Peyer's patch (tissue), 4 donors: ENCODE measurements at regions not wholly inside any gene's neighbourhood (a gene's known extent, or its start where the extent isn't known, plus 50 kb on each side); places are given as distances from the start of the nearest gene placed in this dataset.

Experiments
- DNase-seq, 3 donors: peaks; one replicate each; pipeline ENCODE4 v3.0.0-alpha.2; 2017 to 2019
- H3K27ac ChIP-seq, 4 donors: fragments of 200-600 bp; sonication (generic); one replicate each; pipeline ENCODE4 v1.5.1; 2016 to 2019
- H3K27me3 ChIP-seq, 2 donors: fragments of 200-600 bp; sonication (generic); one replicate each; pipeline ENCODE4 v1.5.1; 2019
- H3K36me3 ChIP-seq, 3 donors: fragments of 200-600 bp; sonication (generic); one replicate each; pipeline ENCODE4 v1.5.1; 2016 to 2019
- H3K4me1 ChIP-seq, 4 donors: fragments of 200-600 bp; sonication (generic); one replicate each; pipeline ENCODE4 v1.5.1; 2016 to 2019
- H3K4me3 ChIP-seq, 4 donors: fragments of 200-600 bp; sonication (generic); 1 replicate in 3 of 4; 2 replicates in 1 of 4; pipeline ENCODE4 v1.5.1; 2016 to 2019; ENCODE audit warnings: mild to moderate bottlenecking in 1 of 4
- H3K9me3 ChIP-seq, 4 donors: fragments of 200-600 bp; sonication (generic); one replicate each; pipeline ENCODE4 v1.5.1; 2016 to 2019; ENCODE audit warnings: mild to moderate bottlenecking in 1 of 4
- POLR2A ChIP-seq, 2 donors: fragments of 450-650 bp; IDR thresholded peaks; one replicate each; pipeline ENCODE4 v1.5.1; 2017; ENCODE audit warnings: antibody characterized with exemption in 2 of 2, mild to moderate bottlenecking in 2 of 2, moderate library complexity in 2 of 2
- small RNA-seq, 2 donors: library from RNA; depleted of rRNA; stranded (forward); fragments of <200 nt; gene quantifications; one replicate each; pipeline ENCODE3, GENCODE V24; 2016
- TF ChIP-seq, protein P1 (sequence below), 6 experiments: fragments of 450-650 bp in 4 of 6; fragments of 200-600 bp in 2 of 6; sonication (generic) in 1 of 6; IDR thresholded peaks; one replicate each; pipeline ENCODE4 v1.5.1; 2017 to 2019; ENCODE audit warnings: antibody characterized with exemption in 6 of 6, mild to moderate bottlenecking in 3 of 6, moderate library complexity in 1 of 6

DNA sequence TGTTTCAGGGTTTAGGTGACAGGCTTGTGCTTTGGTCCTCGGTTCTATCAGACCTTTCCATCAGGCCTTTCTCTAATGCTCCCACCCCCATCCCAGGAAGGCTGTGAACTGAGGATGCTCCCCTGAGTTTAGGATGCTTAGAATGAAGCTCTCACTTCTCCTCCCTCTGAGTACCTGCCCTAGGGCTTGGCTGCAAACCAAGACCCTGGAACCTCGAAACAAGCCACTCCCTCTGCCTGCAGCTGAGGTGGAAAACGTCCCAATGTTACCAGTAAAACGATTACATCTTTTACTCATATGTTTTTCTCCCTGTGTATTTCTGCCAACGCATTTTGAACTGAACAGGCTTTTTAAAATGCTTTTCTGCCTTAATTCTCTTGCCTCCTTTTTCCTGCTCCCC lies 54.5 kb upstream of the BMAL1 start:
- no peak overlapping the region for H3K4me3 ChIP-seq
- H3K9me3 ChIP-seq: no peaks in the 10 kb centered on the region
- TF ChIP-seq, protein P1, sequence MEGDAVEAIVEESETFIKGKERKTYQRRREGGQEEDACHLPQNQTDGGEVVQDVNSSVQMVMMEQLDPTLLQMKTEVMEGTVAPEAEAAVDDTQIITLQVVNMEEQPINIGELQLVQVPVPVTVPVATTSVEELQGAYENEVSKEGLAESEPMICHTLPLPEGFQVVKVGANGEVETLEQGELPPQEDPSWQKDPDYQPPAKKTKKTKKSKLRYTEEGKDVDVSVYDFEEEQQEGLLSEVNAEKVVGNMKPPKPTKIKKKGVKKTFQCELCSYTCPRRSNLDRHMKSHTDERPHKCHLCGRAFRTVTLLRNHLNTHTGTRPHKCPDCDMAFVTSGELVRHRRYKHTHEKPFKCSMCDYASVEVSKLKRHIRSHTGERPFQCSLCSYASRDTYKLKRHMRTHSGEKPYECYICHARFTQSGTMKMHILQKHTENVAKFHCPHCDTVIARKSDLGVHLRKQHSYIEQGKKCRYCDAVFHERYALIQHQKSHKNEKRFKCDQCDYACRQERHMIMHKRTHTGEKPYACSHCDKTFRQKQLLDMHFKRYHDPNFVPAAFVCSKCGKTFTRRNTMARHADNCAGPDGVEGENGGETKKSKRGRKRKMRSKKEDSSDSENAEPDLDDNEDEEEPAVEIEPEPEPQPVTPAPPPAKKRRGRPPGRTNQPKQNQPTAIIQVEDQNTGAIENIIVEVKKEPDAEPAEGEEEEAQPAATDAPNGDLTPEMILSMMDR (IDR thresholded peaks at IDR 0.05): no peak
- TF ChIP-seq POLR2A (IDR thresholded peaks at IDR 0.05): no peak
- H3K27ac ChIP-seq: no peak overlapping the region
- no peaks in the 10 kb centered on the region for H3K4me1 ChIP-seq
- no peak for DNase-seq
- H3K27me3 ChIP-seq: no peaks in the 10 kb centered on the region
- no peaks in the 10 kb centered on the region for H3K36me3 ChIP-seq

DNA sequence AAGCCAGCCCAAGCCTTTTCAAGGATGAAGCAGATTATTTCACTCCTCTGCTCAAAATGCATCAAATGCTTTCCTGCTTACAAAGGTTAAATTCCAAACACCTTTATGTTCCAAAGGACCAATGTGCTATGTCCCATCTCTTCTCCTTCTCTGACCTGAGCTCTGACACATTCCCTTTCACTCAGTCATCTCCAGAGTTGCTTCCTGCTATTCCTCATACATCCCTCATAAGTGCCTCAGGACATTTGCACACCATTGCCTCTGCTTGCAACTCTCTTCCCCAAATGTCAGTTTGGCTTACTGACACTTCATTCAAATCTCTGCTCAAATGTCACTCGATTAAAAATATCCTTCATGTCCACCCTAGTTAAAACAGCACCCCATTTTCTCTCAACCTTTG lies 53.3 kb upstream of the BMAL1 start:
- Histone ChIP-seq H3K27me3 (no peaks in the 10 kb centered on the region), H3K27ac (no peak overlapping the region), H3K4me1 (no peaks in the 10 kb centered on the region), H3K9me3 (no peaks in the 10 kb centered on the region), H3K4me3 (no peak overlapping the region), H3K36me3 (no peaks in the 10 kb centered on the region)
- DNase-seq: no peak
- no peak for TF ChIP-seq POLR2A (IDR thresholded peaks at IDR 0.05)
- TF ChIP-seq, protein P1 (IDR thresholded peaks at IDR 0.05): no peak

DNA sequence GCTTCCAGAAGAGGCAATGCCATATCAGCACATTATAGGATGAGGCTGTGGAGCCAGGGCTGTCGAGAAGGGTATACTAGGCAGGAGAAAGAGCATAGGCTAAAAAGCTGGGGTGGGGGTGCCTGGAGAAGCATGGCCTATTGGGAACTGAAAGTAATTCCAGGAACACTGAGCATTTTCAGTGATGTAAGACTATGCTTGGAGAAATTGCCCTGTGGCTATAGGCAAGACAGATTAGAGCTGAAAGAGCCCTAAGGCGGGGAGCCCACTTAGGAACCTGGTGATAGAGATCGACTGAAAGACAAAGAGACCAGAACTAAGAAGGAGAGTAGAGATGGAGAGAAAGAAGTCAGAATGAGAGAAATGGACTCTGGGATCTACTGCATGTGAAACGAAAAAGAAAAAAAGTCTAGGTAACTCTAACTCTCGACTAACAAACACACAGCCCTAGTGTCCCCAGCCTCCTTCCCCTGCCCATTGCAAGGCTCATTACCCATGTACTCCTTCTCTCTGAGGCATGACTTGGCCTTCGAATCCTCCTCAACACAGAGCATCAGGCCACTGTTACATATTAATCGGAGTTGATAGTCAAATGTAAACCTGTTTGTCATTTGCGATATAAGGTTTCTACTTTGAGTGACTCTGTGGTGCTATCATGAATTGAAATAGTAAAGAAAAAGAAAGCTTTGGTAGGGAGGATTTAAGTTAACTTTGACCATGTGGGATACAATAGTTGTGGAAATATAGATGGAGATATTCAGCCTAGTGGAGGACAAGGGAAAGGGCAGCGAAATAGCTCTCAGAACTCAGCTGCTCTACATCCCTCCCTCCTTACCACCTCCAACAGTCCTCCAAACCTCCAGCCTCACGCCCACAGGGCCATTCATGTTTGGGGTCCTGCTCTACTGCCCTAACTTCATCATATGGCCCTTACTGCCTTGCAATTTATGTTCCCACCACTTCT lies 52.3 kb upstream of the BMAL1 start:
- DNase-seq: no peak
- Histone ChIP-seq H3K27me3 (no peaks in the 10 kb centered on the region), H3K4me1 (no peaks in the 10 kb centered on the region), H3K27ac (no peak overlapping the region), H3K36me3 (no peaks in the 10 kb centered on the region), H3K9me3 (no peaks in the 10 kb centered on the region), H3K4me3 (no peak overlapping the region)
- no peak for TF ChIP-seq POLR2A (IDR thresholded peaks at IDR 0.05)
- TF ChIP-seq, protein P1 (IDR thresholded peaks at IDR 0.05): no peak

DNA sequence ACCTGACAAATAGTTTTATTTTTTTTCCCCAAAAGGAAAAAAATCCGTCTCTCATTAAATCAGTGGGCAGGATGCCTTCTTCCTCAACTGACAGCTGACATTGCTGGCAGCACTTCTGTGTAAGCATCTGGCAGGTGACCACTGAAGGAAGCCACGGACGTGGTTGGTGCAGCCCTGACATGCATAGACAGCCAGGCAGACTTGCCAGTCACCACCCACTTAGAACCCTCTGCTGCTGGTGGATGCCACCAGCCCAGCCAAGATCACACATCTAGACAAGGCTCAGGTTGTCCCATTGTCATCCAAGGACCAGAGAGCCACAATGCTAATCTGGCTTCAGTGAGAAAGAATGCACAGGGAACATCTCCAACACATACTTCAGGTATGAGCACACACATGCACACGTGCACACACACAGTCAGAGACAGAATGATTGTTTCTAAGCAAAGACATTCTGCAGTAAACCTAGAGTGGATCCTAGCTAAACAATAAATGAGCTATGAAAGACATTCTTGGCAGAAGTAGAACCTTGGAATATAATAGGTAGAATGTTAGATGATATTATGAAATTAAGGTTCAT lies 49.8 kb upstream of the BMAL1 start:
- no peaks in the 10 kb centered on the region for H3K27me3 ChIP-seq
- no peak for DNase-seq
- no peaks in the 10 kb centered on the region for H3K9me3 ChIP-seq
- H3K4me1 ChIP-seq: no peaks in the 10 kb centered on the region
- no peak for TF ChIP-seq POLR2A (IDR thresholded peaks at IDR 0.05)
- no peak overlapping the region for H3K4me3 ChIP-seq
- no peak overlapping the region for H3K27ac ChIP-seq
- no peaks in the 10 kb centered on the region for H3K36me3 ChIP-seq

Small RNA genes lying in the stretch of these regions (small RNA-seq; reads per million reads assigned to genes)
- 0 reads per million in 2 donors for gene AC022878.1
